ENCODE measurements at regions not wholly inside any gene's neighbourhood (a gene's known extent, or its start where the extent isn't known, plus 50 kb on each side); places are given as distances from the start of the nearest gene placed in this dataset.

- TF ChIP-seq POLR2A (IDR thresholded peaks at IDR 0.05; ENCODE audit: low read length) (no peak), GATA1 (IDR thresholded peaks at IDR 0.05; ENCODE audit: low read depth, low read length) (no peak)
Measured at GRCh38 chr2:172204309-172204708, 101.6 kb upstream of the DLX2 start.
